Pulmonary artery endothelial cell (primary cell): ENCODE measurements at regions not wholly inside any gene's neighbourhood (a gene's known extent, or its start where the extent isn't known, plus 50 kb on each side); places are given as distances from the start of the nearest gene placed in this dataset.

Source experiments
- DNase-seq: peaks from one replicate; pipeline ENCODE4 v3.0.0-alpha.2; 2011; ENCODE audit warnings: low read depth, low spot score

GRCh38 chr2:45072064-45072861 is 63.0 kb upstream of the SIX2 start:
- DNase-seq = no peak

GRCh38 chr2:45070113-45070652 is 60.9 kb upstream of the SIX2 start:
- no peak for DNase-seq

DNA sequence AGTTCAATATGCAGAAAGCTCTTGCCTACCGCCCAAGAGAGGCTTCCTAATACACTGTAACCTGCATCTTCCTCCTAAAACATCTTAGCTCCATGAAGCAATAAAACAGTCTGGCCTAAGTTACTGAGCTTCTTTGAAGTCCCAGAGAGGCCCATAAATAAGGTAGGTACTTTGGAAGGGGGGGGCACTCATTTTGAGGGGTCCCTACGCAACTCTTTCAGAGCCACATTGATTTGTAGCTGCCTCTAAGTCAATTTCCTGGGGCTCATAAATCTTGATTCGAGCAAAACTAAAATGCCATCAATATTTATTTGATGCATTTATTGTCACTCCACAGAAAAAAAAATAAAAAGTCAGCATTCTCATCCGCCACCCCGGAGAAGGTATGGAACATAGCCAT is 60.4 kb upstream of the SIX2 start:
- no peak for DNase-seq

- no peak for DNase-seq
These were observed 59.4 kb upstream of the SIX2 start for GRCh38 chr2:45068571-45069140.

- no peak for DNase-seq
These were observed 58.8 kb upstream of the SIX2 start for GRCh38 chr2:45067859-45068570.
